ENCODE measurements at regions not wholly inside any gene's neighbourhood (a gene's known extent, or its start where the extent isn't known, plus 50 kb on each side); places are given as distances from the start of the nearest gene placed in this dataset.

- no peak overlapping the region for H3K4me3 ChIP-seq (ENCODE audit: low read length)
- no peak overlapping the region for H3K4me2 ChIP-seq (ENCODE audit: low read length)
- TF ChIP-seq CTCF (IDR thresholded peaks at IDR 0.05; ENCODE audit: low read depth, low read length, poor library complexity, severe bottlenecking) (no peak), EZH2phosphoT487 (IDR thresholded peaks at IDR 0.05; ENCODE audit: borderline replicate concordance, low read length) (no peak)
- no peaks in the 10 kb centered on the region for H3K9me3 ChIP-seq (ENCODE audit: control insufficient read depth, insufficient read depth, low read length)
- no peaks in the 10 kb centered on the region for H3K79me2 ChIP-seq (ENCODE audit: control insufficient read depth, low read length)
- no peak overlapping the region for H3K27ac ChIP-seq (ENCODE audit: low read depth, low read length)
- no peaks in the 10 kb centered on the region for H3K36me3 ChIP-seq (ENCODE audit: control insufficient read depth, low read length)
- H3K4me1 ChIP-seq (ENCODE audit: control insufficient read depth, low read length), result peaks cover 30% of the 10 kb centered on the region
- H3F3A ChIP-seq (ENCODE audit: control insufficient read depth, insufficient read depth), result peaks cover 12% of the 10 kb centered on the region; the same call in 1 of the 2 replicates
- H4K20me1 ChIP-seq (ENCODE audit: control insufficient read depth, insufficient read depth, low read depth, low read length), result no peaks in the 10 kb centered on the region
- no peaks in the 10 kb centered on the region for H3K9me2 ChIP-seq (replicated peaks; ENCODE audit: control insufficient read depth, low read length)
- no peaks in the 10 kb centered on the region for H3K27me3 ChIP-seq (ENCODE audit: control insufficient read depth, low read length)
These were observed 61.9 kb downstream of the NIBAN1 start for GRCh38 chr1:184912392-184912791.

- TF ChIP-seq EZH2phosphoT487 (IDR thresholded peaks at IDR 0.05; ENCODE audit: borderline replicate concordance, low read length), result no peak
- TF ChIP-seq CTCF (IDR thresholded peaks at IDR 0.05; ENCODE audit: low read depth, low read length, poor library complexity, severe bottlenecking), result no peak
- Histone ChIP-seq H3K4me1 (ENCODE audit: control insufficient read depth, low read length) (peaks cover 27% of the 10 kb centered on the region), H4K20me1 (ENCODE audit: control insufficient read depth, insufficient read depth, low read depth, low read length) (no peaks in the 10 kb centered on the region), H3K27me3 (ENCODE audit: control insufficient read depth, low read length) (no peaks in the 10 kb centered on the region), H3K9me3 (ENCODE audit: control insufficient read depth, insufficient read depth, low read length) (no peaks in the 10 kb centered on the region), H3K4me2 (ENCODE audit: low read length) (no peak overlapping the region), H3K9me2 (replicated peaks; ENCODE audit: control insufficient read depth, low read length) (no peaks in the 10 kb centered on the region), H3K36me3 (ENCODE audit: control insufficient read depth, low read length) (no peaks in the 10 kb centered on the region), H3K79me2 (ENCODE audit: control insufficient read depth, low read length) (no peaks in the 10 kb centered on the region), H3K4me3 (ENCODE audit: low read length) (no peak overlapping the region), H3F3A (ENCODE audit: control insufficient read depth, insufficient read depth) (peaks cover 10% of the 10 kb centered on the region; the same call in 1 of the 2 replicates), H3K27ac (ENCODE audit: low read depth, low read length) (no peak overlapping the region)
These were observed 62.5 kb downstream of the NIBAN1 start for GRCh38 chr1:184911830-184912229.

- Histone ChIP-seq H3K27ac (ENCODE audit: low read depth, low read length) (no peak overlapping the region), H3K79me2 (ENCODE audit: control insufficient read depth, low read length) (no peaks in the 10 kb centered on the region), H3F3A (ENCODE audit: control insufficient read depth, insufficient read depth) (peaks cover 8% of the 10 kb centered on the region; the same call in 1 of the 2 replicates), H3K9me2 (replicated peaks; ENCODE audit: control insufficient read depth, low read length) (no peaks in the 10 kb centered on the region), H3K36me3 (ENCODE audit: control insufficient read depth, low read length) (no peaks in the 10 kb centered on the region), H3K4me2 (ENCODE audit: low read length) (no peak overlapping the region), H4K20me1 (ENCODE audit: control insufficient read depth, insufficient read depth, low read depth, low read length) (no peaks in the 10 kb centered on the region), H3K9me3 (ENCODE audit: control insufficient read depth, insufficient read depth, low read length) (no peaks in the 10 kb centered on the region), H3K27me3 (ENCODE audit: control insufficient read depth, low read length) (no peaks in the 10 kb centered on the region), H3K4me1 (ENCODE audit: control insufficient read depth, low read length) (peaks cover 23% of the 10 kb centered on the region), H3K4me3 (ENCODE audit: low read length) (no peak overlapping the region)
- no peak for TF ChIP-seq EZH2phosphoT487 (IDR thresholded peaks at IDR 0.05; ENCODE audit: borderline replicate concordance, low read length)
- no peak for TF ChIP-seq CTCF (IDR thresholded peaks at IDR 0.05; ENCODE audit: low read depth, low read length, poor library complexity, severe bottlenecking)
These were observed 63.1 kb downstream of the NIBAN1 start for GRCh38 chr1:184911103-184911745.

Data from DOHH2 (cell line).